ENCODE measurements at regions not wholly inside any gene's neighbourhood (a gene's known extent, or its start where the extent isn't known, plus 50 kb on each side); places are given as distances from the start of the nearest gene placed in this dataset.

DNA sequence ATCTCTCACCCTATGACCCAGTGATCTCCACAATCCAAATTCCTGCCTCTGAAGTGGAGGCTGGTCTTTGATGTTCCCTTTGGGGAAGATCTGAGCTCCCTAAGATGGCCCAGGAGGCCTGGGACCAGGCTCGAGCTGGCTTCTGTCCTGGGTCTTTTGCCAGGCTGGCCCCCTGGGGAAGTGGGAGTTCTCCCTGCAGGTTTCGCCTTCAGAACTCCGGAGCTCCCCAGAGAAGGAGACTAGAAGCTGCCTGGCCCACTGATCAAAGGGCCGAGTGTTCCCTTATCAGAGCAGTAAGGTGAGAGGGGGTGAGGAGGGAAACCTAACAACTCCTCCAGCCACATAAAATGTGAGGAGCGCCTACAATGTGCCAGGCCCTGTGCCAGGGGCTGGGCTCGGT, 147.1 kb downstream of the IRF8 start:
- Histone ChIP-seq H3K4me2 (ENCODE audit: control insufficient read depth, insufficient read depth) (no peak overlapping the region), H4K20me1 (ENCODE audit: control insufficient read depth, insufficient read depth) (no peaks in the 10 kb centered on the region), H3K27me3 (replicated peaks in 1 of 2; ENCODE audit: control insufficient read depth in 2 of 2, insufficient read depth in 2 of 2, low read length in 1 of 2) (peaks cover 3 to 8% of the 10 kb centered on the region in 2 experiments; a peak in 2 of 4 replicates), H3K36me3 (ENCODE audit: control insufficient read depth in 2 of 2, insufficient read depth in 2 of 2, low read length in 1 of 2) (no peaks in the 10 kb centered on the region), H3K9me3 (replicated peaks; ENCODE audit: control insufficient read depth, insufficient read depth, low read length) (no peaks in the 10 kb centered on the region), H3K4me1 (ENCODE audit: control insufficient read depth, insufficient read depth, low read length) (no peaks in the 10 kb centered on the region), H3K27ac (ENCODE audit: control insufficient read depth, insufficient read depth) (no peak overlapping the region), H3K9ac (ENCODE audit: control insufficient read depth, insufficient read depth, low read length) (no peak overlapping the region), H2AFZ (ENCODE audit: control insufficient read depth, low read depth, low read length) (no peak overlapping the region), H3K79me2 (ENCODE audit: control insufficient read depth, insufficient read depth, low read length) (no peaks in the 10 kb centered on the region), H3K4me3 (no peak overlapping the region)
- FAIRE-seq, result no peak
- no peak for DNase-seq (ENCODE audit: low read depth, low spot score)
- CTCF ChIA-PET, result interaction anchor here (0.7 to 1.0 kb wide), 4 partner anchors 224 to 474 kb away, joined by 3 to 4 read pairs (median 3); no protein-coding TSS in a partner anchor
- BruUV-seq (replicated peaks), result no TSS peak
- in situ Hi-C loops (cut with MboI), result loop anchor here (10.0 kb wide), 1 partner anchor 469 kb away; the partner anchor contains the start of gene FOXF1
- SMC1A ChIA-PET (ENCODE audit: uncharacterized antibody, unreplicated experiment), result no interaction called here
- WGBS (ENCODE audit: insufficient coverage, insufficient replicate concordance, low lambda C conversion rate, missing lambda C conversion rate), result 43% methylated on average over 6 of the region's 6 CpGs
- TF ChIP-seq GABPA (IDR thresholded peaks at IDR 0.05; ENCODE audit: low read depth) (no peak), IKZF1 (conservative IDR thresholded peaks at IDR 0.05) (no peak)
- no peak for ATAC-seq
- POLR2A ChIA-PET, result no interaction called here
- intact Hi-C loops (cut with micrococcal nuclease; ENCODE audit: unreplicated experiment), result loop anchor here (10.0 kb wide), 1 partner anchor 469 kb away; the partner anchor contains the start of gene FOXF1
- RAD21 ChIA-PET (ENCODE audit: unreplicated experiment), result interaction anchor here (0.7 kb wide), 1 partner anchor 225 kb away, joined by 3 read pairs; no protein-coding TSS in a partner anchor

DNA sequence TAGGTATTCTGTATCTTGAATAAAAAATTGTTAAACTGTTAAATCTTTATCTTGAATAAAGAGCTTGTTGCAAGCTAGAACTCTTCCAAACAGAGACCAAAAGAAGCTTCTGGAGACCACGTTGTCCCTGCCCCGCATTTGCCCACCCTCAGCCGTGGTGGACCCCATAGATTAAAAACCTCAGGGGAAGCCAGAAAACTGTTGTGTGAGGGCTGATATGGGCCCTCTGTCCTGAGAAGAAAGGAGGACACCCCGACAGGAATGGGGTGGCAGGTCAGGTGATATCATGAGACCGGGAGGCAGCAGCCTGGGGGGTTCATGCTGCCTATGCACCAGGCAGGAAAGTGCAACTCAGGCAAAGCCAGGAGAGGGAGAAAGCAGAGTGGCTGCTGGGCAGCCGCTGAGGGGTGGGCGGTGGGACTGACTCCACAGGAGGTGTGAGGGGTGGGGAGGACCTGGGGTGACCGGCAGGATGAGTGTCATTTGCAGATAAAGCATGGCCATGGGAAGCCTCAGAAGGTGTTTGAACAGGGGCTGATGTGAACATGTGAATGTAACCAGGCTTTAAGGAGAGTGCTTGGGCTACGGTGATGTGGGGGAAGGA, 147.8 kb downstream of the IRF8 start:
- no peak overlapping the region for H2AFZ ChIP-seq (ENCODE audit: control insufficient read depth, low read depth, low read length)
- ChIA-PET POLR2A (no interaction called here), SMC1A (ENCODE audit: uncharacterized antibody, unreplicated experiment) (no interaction called here), RAD21 (ENCODE audit: unreplicated experiment) (interaction anchor here (0.7 kb wide), 1 partner anchor 226 kb away, joined by 3 read pairs; no protein-coding TSS in a partner anchor), CTCF (interaction anchor here (0.7 to 0.9 kb wide), 3 partner anchors 225 to 474 kb away, joined by 3 read pairs; no protein-coding TSS in a partner anchor)
- in situ Hi-C loops (cut with MboI), result loop anchor here (10.0 kb wide), 1 partner anchor 468 kb away; the partner anchor contains the start of gene FOXF1
- 28% methylated on average over 9 of the region's 9 CpGs for WGBS (ENCODE audit: insufficient coverage, insufficient replicate concordance, low lambda C conversion rate, missing lambda C conversion rate)
- no peaks in the 10 kb centered on the region for H4K20me1 ChIP-seq (ENCODE audit: control insufficient read depth, insufficient read depth)
- DNase-seq (ENCODE audit: low read depth, low spot score) (no peak), ATAC-seq (no peak), FAIRE-seq (no peak)
- H3K27me3 ChIP-seq (replicated peaks in 1 of 2; ENCODE audit: control insufficient read depth in 2 of 2, insufficient read depth in 2 of 2, low read length in 1 of 2), result peaks cover 3 to 8% of the 10 kb centered on the region in 2 experiments; a peak in 2 of 4 replicates
- H3K4me1 ChIP-seq (ENCODE audit: control insufficient read depth, insufficient read depth, low read length), result no peaks in the 10 kb centered on the region
- no peaks in the 10 kb centered on the region for H3K36me3 ChIP-seq (ENCODE audit: control insufficient read depth in 2 of 2, insufficient read depth in 2 of 2, low read length in 1 of 2)
- no peak overlapping the region for H3K9ac ChIP-seq (ENCODE audit: control insufficient read depth, insufficient read depth, low read length)
- no peak overlapping the region for H3K27ac ChIP-seq (ENCODE audit: control insufficient read depth, insufficient read depth)
- TF ChIP-seq EGR1 (IDR thresholded peaks at IDR 0.05; ENCODE audit: borderline replicate concordance in 1 of 2, low read depth in 2 of 2, low read length in 2 of 2) (no peak), NR2C1 (IDR thresholded peaks at IDR 0.05) (no peak), MTA2 (IDR thresholded peaks at IDR 0.05; ENCODE audit: low read depth) (no peak), NFYB (IDR thresholded peaks at IDR 0.05; ENCODE audit: insufficient read depth, low read depth, low read length) (no peak), MYC (IDR thresholded peaks at IDR 0.05; ENCODE audit: insufficient read depth, insufficient read length, insufficient replicate concordance, low read length, severe bottlenecking) (no peak), NBN (IDR thresholded peaks at IDR 0.05) (no peak), CBX5 (IDR thresholded peaks at IDR 0.05; ENCODE audit: low read depth) (no peak), TAF1 (IDR thresholded peaks at IDR 0.05; ENCODE audit: borderline replicate concordance, low read depth, low read length) (no peak), RELA (IDR thresholded peaks at IDR 0.05; ENCODE audit: borderline replicate concordance, partially characterized antibody) (no peak), PAX8 (IDR thresholded peaks at IDR 0.05) (no peak)
- TF ChIP-seq, protein P1, sequence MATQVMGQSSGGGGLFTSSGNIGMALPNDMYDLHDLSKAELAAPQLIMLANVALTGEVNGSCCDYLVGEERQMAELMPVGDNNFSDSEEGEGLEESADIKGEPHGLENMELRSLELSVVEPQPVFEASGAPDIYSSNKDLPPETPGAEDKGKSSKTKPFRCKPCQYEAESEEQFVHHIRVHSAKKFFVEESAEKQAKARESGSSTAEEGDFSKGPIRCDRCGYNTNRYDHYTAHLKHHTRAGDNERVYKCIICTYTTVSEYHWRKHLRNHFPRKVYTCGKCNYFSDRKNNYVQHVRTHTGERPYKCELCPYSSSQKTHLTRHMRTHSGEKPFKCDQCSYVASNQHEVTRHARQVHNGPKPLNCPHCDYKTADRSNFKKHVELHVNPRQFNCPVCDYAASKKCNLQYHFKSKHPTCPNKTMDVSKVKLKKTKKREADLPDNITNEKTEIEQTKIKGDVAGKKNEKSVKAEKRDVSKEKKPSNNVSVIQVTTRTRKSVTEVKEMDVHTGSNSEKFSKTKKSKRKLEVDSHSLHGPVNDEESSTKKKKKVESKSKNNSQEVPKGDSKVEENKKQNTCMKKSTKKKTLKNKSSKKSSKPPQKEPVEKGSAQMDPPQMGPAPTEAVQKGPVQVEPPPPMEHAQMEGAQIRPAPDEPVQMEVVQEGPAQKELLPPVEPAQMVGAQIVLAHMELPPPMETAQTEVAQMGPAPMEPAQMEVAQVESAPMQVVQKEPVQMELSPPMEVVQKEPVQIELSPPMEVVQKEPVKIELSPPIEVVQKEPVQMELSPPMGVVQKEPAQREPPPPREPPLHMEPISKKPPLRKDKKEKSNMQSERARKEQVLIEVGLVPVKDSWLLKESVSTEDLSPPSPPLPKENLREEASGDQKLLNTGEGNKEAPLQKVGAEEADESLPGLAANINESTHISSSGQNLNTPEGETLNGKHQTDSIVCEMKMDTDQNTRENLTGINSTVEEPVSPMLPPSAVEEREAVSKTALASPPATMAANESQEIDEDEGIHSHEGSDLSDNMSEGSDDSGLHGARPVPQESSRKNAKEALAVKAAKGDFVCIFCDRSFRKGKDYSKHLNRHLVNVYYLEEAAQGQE (IDR thresholded peaks at IDR 0.05; ENCODE audit: low read depth, low read length), result no peak
- no TSS peak for BruUV-seq (replicated peaks)
- intact Hi-C loops (cut with micrococcal nuclease; ENCODE audit: unreplicated experiment), result loop anchor here (10.0 kb wide), 1 partner anchor 468 kb away; the partner anchor contains the start of gene FOXF1
- H3K4me2 ChIP-seq (ENCODE audit: control insufficient read depth, insufficient read depth), result no peak overlapping the region
- H3K9me3 ChIP-seq (replicated peaks; ENCODE audit: control insufficient read depth, insufficient read depth, low read length), result no peaks in the 10 kb centered on the region
- H3K79me2 ChIP-seq (ENCODE audit: control insufficient read depth, insufficient read depth, low read length), result no peaks in the 10 kb centered on the region
- H3K4me3 ChIP-seq, result no peak overlapping the region

Measured in GM12878 (cell line).